Lower leg skin (tissue), 4 donors: ENCODE measurements at regions not wholly inside any gene's neighbourhood (a gene's known extent, or its start where the extent isn't known, plus 50 kb on each side); places are given as distances from the start of the nearest gene placed in this dataset.

ENCODE experiments used
- DNase-seq, 2 donors: peaks; one replicate each; pipeline ENCODE4 v3.0.0-alpha.2; 2019; ENCODE audit warnings: low spot score in 2 of 2
- H3K4me3 ChIP-seq: fragments of 200-600 bp; sonication (generic); 2 replicates; pipeline ENCODE4 v1.5.1; 2017; ENCODE audit warnings: mild to moderate bottlenecking, low read depth; ENCODE audit not compliant: poor library complexity, severe bottlenecking
- CTCF ChIP-seq, 3 donors: fragments of 450-650 bp; IDR thresholded peaks; one replicate each; pipeline ENCODE4 v1.5.1; 2016; ENCODE audit warnings: antibody characterized with exemption in 3 of 3, mild to moderate bottlenecking in 3 of 3, moderate library complexity in 2 of 3
- POLR2A ChIP-seq, 2 donors: fragments of 450-650 bp; IDR thresholded peaks; one replicate each; pipeline ENCODE4 v1.6.1; 2016 to 2017; ENCODE audit warnings: antibody characterized with exemption in 2 of 2, mild to moderate bottlenecking in 1 of 2, moderate library complexity in 1 of 2
- WGBS, 2 donors: methylation state at CpG; one replicate each; pipeline ENCODE4 v1.1.5; 2018; 5-methylcytosine and 5-hydroxymethylcytosine counted together
- intact Hi-C: fragments of 100-400 bp; cut with DNase I; formaldehyde crosslinking; loops from one replicate; pipeline ENCODE4 v1.15.0; 2023; ENCODE audit warnings: low total_unique reads

- intact Hi-C loops = no loop called here
- TF ChIP-seq CTCF (IDR thresholded peaks at IDR 0.05) (no peak), POLR2A (IDR thresholded peaks at IDR 0.05) (no peak)
- 86 to 88% methylated on average over 4 of the region's 4 CpGs for WGBS, 2 donors
- H3K4me3 ChIP-seq = no peak overlapping the region
- peak in 1 of 2 donors; percentile 40 for DNase-seq
These were observed 89.5 kb upstream of the FSTL4 start for GRCh38 chr5:133701871-133702270.

- peak in 1 of 2 donors; percentile 54 for DNase-seq
- WGBS, 2 donors = 73 to 100% methylated on average over 1 to 2 of the region's 2 CpGs
- intact Hi-C loops = no loop called here
- no peak overlapping the region for H3K4me3 ChIP-seq
- TF ChIP-seq CTCF (IDR thresholded peaks at IDR 0.05) = no peak
- TF ChIP-seq POLR2A (IDR thresholded peaks at IDR 0.05) = no peak
These were observed 87.9 kb upstream of the FSTL4 start for GRCh38 chr5:133700251-133700650.

- 90 to 96% methylated on average over 10 of the region's 10 CpGs for WGBS, 2 donors
- peak in 1 of 2 donors; percentile 57 for DNase-seq
- intact Hi-C loops = no loop called here
- no peak overlapping the region for H3K4me3 ChIP-seq
- TF ChIP-seq CTCF (IDR thresholded peaks at IDR 0.05) (no peak), POLR2A (IDR thresholded peaks at IDR 0.05) (no peak)
These were observed 86.5 kb upstream of the FSTL4 start for GRCh38 chr5:133698646-133699526.

GRCh38 chr5:133698259-133698554, 85.9 kb upstream of the FSTL4 start:
- H3K4me3 ChIP-seq = no peak overlapping the region
- intact Hi-C loops = no loop called here
- no peak for TF ChIP-seq POLR2A (IDR thresholded peaks at IDR 0.05)
- TF ChIP-seq CTCF (IDR thresholded peaks at IDR 0.05) = no peak
- WGBS, 2 donors = 93 to 94% methylated on average over 3 of the region's 3 CpGs
- peak in 1 of 2 donors; percentile 21 for DNase-seq

GRCh38 chr5:133697536-133698258, 85.4 kb upstream of the FSTL4 start:
- intact Hi-C loops = no loop called here
- whole genome bisulfite sequencing, 2 donors = 77 to 78% methylated on average over 8 of the region's 8 CpGs
- H3K4me3 ChIP-seq = no peak overlapping the region
- no peak for TF ChIP-seq POLR2A (IDR thresholded peaks at IDR 0.05)
- no peak for TF ChIP-seq CTCF (IDR thresholded peaks at IDR 0.05)
- DNase-seq = peak in 1 of 2 donors; percentile 54
